Thyroid gland (tissue), 4 donors: ENCODE measurements at regions not wholly inside any gene's neighbourhood (a gene's known extent, or its start where the extent isn't known, plus 50 kb on each side); places are given as distances from the start of the nearest gene placed in this dataset.

Source experiments
- DNase-seq, 2 donors: peaks; one replicate each; pipeline ENCODE4 v3.0.0-alpha.2; 2019
- H3K27ac ChIP-seq, 3 donors: fragments of 200-600 bp; sonication (generic); 1 replicate in 2 of 3; 2 replicates in 1 of 3; pipeline ENCODE4 v1.5.1; 2016 to 2019; ENCODE audit warnings: mild to moderate bottlenecking in 1 of 3, moderate library complexity in 1 of 3
- H3K27me3 ChIP-seq: fragments of 200-600 bp; sonication (generic); one replicate; pipeline ENCODE4 v1.5.1; 2019
- H3K36me3 ChIP-seq, 2 donors: fragments of 200-600 bp; sonication (generic); one replicate each; pipeline ENCODE4 v1.5.1; 2016 to 2019
- H3K4me1 ChIP-seq, 2 donors: fragments of 200-600 bp; sonication (generic); one replicate each; pipeline ENCODE4 v1.5.1; 2017 to 2019
- H3K4me3 ChIP-seq, 3 donors: fragments of 200-600 bp; sonication (generic); replicated peaks in 1 of 3; 1 replicate in 2 of 3; 2 replicates in 1 of 3; pipeline ENCODE4 v1.5.1; 2016; ENCODE audit warnings: mild to moderate bottlenecking in 1 of 3
- H3K9me3 ChIP-seq: fragments of 200-600 bp; sonication (generic); one replicate; pipeline ENCODE4 v1.5.1; 2017
- POLR2A ChIP-seq, 2 donors: fragments of 450-650 bp; IDR thresholded peaks; one replicate each; pipeline ENCODE4 v1.6.1; 2017; ENCODE audit warnings: antibody characterized with exemption in 2 of 2, mild to moderate bottlenecking in 2 of 2, moderate library complexity in 1 of 2
- WGBS, 2 donors: methylation state at CpG; one replicate each; pipeline ENCODE4 v1.1.5; 2017; 5-methylcytosine and 5-hydroxymethylcytosine counted together
- intact Hi-C: fragments of 100-400 bp; cut with DNase I; formaldehyde crosslinking; loops from one replicate; pipeline ENCODE4 v1.15.1; 2023
- TF ChIP-seq, protein P1 (sequence below), 6 experiments: fragments of 200-600 bp in 3 of 6; fragments of 450-650 bp in 3 of 6; sonication (generic) in 3 of 6; IDR thresholded peaks; one replicate each; pipeline ENCODE4 v1.5.1; 2016 to 2019; ENCODE audit warnings: antibody characterized with exemption in 6 of 6, mild to moderate bottlenecking in 2 of 6, inconsistent platforms in 1 of 6, moderate library complexity in 1 of 6

DNA sequence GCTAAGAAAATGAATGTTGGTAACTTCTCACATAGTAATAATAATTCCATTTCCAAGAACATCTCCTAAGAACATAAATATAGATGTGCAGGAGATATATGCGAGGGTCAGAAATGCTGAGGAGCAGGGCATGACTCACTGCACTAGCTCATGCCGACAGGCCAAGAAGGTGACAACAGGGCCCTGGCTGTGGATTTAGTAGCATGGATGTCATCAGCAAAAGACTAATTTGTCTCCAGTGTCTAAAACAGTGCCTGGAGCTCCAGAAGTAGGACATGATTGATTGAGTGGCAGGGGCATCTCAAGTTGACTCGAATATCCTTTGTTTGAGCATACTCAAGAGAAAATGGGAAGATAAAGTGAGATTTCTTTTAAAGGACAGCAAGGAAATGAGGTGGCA is 207.0 kb upstream of the FOXA2 start:
- H3K4me1 ChIP-seq: peaks cover 0 to 17% of the 10 kb centered on the region in 2 donors
- TF ChIP-seq, protein P1, sequence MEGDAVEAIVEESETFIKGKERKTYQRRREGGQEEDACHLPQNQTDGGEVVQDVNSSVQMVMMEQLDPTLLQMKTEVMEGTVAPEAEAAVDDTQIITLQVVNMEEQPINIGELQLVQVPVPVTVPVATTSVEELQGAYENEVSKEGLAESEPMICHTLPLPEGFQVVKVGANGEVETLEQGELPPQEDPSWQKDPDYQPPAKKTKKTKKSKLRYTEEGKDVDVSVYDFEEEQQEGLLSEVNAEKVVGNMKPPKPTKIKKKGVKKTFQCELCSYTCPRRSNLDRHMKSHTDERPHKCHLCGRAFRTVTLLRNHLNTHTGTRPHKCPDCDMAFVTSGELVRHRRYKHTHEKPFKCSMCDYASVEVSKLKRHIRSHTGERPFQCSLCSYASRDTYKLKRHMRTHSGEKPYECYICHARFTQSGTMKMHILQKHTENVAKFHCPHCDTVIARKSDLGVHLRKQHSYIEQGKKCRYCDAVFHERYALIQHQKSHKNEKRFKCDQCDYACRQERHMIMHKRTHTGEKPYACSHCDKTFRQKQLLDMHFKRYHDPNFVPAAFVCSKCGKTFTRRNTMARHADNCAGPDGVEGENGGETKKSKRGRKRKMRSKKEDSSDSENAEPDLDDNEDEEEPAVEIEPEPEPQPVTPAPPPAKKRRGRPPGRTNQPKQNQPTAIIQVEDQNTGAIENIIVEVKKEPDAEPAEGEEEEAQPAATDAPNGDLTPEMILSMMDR (IDR thresholded peaks at IDR 0.05): no peak
- TF ChIP-seq POLR2A (IDR thresholded peaks at IDR 0.05): no peak
- intact Hi-C loops: no loop called here
- DNase-seq: no peak
- H3K9me3 ChIP-seq: no peaks in the 10 kb centered on the region
- no peak overlapping the region for H3K4me3 ChIP-seq
- H3K27ac ChIP-seq: no peak overlapping the region
- WGBS, 2 donors: 73 to 81% methylated on average over 3 of the region's 3 CpGs
- H3K27me3 ChIP-seq: no peaks in the 10 kb centered on the region
- no peaks in the 10 kb centered on the region for H3K36me3 ChIP-seq

DNA sequence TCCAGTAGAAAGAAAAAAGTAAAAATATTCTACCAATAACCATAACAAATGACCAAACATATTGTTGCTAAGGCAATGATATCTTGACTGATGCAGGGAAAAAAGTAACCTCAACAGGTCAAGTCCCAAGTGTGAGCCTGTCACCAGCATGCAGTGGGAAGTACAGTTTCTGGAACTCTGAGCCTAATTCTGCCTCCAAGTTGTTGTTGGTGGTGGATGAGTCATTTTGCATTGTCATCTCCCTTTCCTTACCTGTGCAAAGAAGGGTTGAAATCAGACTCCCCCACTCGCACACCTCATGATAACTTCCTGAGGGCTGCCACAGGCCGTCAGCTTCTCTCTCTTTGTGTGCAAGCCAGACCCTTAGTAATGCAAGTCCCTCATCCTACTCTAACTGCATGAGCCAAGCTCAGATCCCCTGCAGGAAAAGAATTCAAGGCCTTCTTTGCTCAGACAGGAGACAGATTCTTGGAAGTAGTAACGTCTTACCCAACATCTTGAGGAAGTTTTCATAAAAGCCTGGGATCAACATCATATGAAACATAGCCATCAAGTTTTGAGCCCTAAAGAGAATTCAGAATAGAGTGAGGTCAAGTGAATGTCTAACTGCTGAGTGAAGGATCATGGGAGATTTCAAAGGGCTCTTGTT is 207.6 kb upstream of the FOXA2 start:
- intact Hi-C loops: no loop called here
- WGBS, 2 donors: 74 to 77% methylated on average over 3 of the region's 3 CpGs
- H3K27ac ChIP-seq: no peak overlapping the region
- H3K27me3 ChIP-seq: no peaks in the 10 kb centered on the region
- DNase-seq: no peak
- peaks cover 0 to 17% of the 10 kb centered on the region in 2 donors for H3K4me1 ChIP-seq
- H3K36me3 ChIP-seq: no peaks in the 10 kb centered on the region
- H3K4me3 ChIP-seq: no peak overlapping the region
- TF ChIP-seq POLR2A (IDR thresholded peaks at IDR 0.05): no peak
- TF ChIP-seq, protein P1 (IDR thresholded peaks at IDR 0.05): no peak
- no peaks in the 10 kb centered on the region for H3K9me3 ChIP-seq

DNA sequence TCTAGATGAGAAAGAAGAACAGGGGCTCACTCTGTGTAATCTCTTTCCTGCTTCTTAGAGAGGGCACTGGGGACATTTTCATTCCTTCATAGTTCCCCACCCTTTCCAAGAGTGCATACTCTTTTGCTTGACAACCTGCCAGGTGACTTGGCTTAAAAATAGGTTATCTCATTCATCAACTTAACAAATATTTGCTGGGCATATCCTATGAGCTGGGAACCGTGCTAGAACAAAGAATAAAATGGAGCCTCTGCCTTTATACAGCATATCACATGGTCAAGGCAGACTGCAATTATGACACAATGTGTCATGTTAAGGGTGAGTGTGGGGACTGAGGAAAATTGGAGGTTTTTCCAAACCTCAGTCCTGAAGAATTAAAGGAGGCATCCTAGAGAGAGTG is 209.8 kb upstream of the FOXA2 start:
- Histone ChIP-seq H3K9me3 (no peaks in the 10 kb centered on the region), H3K4me3 (no peak overlapping the region), H3K27ac (no peak overlapping the region), H3K27me3 (no peaks in the 10 kb centered on the region), H3K36me3 (no peaks in the 10 kb centered on the region), H3K4me1 (peaks cover 0 to 17% of the 10 kb centered on the region in 2 donors)
- no peak for DNase-seq
- intact Hi-C loops: no loop called here
- no peak for TF ChIP-seq POLR2A (IDR thresholded peaks at IDR 0.05)
- TF ChIP-seq, protein P1 (IDR thresholded peaks at IDR 0.05): no peak
- 30 to 32% methylated on average over 1 of the region's 1 CpG for WGBS, 2 donors

DNA sequence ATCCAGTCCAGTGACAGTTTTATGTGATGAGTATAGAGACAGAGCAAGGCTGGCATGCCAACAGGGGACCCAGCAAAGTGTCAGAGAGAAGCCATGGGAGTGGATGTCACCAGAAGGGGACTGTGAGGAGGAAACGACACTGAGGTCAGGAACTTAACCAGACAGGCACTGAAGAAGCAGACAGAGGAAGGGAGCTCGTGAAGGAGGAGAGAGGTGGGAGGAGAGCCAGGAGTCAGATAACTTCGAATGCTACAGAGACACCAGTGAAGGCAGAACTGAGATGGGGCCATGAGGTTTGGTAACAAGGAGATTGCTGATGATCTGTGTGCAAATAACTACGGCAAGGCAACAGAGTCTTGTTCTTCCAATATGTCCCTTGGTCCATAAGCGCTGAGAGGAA is 211.1 kb upstream of the FOXA2 start:
- Histone ChIP-seq H3K4me3 (no peak overlapping the region), H3K27ac (peak overlapping the region in 1 of 3 donors; percentile 36), H3K9me3 (no peaks in the 10 kb centered on the region), H3K27me3 (no peaks in the 10 kb centered on the region), H3K36me3 (no peaks in the 10 kb centered on the region), H3K4me1 (peaks cover 0 to 17% of the 10 kb centered on the region in 2 donors)
- intact Hi-C loops: no loop called here
- DNase-seq: no peak
- WGBS, 2 donors: 48 to 50% methylated on average over 5 of the region's 5 CpGs
- TF ChIP-seq POLR2A (IDR thresholded peaks at IDR 0.05): no peak
- TF ChIP-seq, protein P1 (IDR thresholded peaks at IDR 0.05): no peak

DNA sequence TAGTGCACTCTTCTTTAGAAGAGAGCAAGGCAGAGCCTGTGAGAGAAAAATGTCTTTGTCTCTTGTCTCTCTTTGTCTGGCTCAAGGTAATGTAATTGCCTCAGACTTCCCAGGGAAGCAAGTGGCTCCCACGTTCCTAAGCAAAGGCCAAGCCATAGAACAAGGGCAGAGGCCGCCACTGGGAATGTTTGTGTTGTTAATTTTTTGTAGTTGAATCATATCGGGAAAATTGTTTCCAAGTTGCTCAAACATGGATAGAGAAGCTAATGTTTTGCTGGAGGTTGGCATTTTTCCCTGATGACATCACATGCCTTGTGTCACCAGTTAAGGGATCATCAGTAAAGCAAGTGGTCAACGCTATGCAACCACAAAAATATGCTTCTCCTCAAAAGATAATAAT is 211.5 kb upstream of the FOXA2 start:
- 56 to 67% methylated on average over 4 of the region's 4 CpGs for WGBS, 2 donors
- H3K27me3 ChIP-seq: no peaks in the 10 kb centered on the region
- peaks cover 0 to 17% of the 10 kb centered on the region in 2 donors for H3K4me1 ChIP-seq
- H3K36me3 ChIP-seq: no peaks in the 10 kb centered on the region
- DNase-seq: no peak
- intact Hi-C loops: no loop called here
- no peak overlapping the region for H3K4me3 ChIP-seq
- H3K27ac ChIP-seq: no peak overlapping the region
- no peak for TF ChIP-seq POLR2A (IDR thresholded peaks at IDR 0.05)
- TF ChIP-seq, protein P1 (IDR thresholded peaks at IDR 0.05): no peak
- H3K9me3 ChIP-seq: no peaks in the 10 kb centered on the region
